ENCODE measurements at regions not wholly inside any gene's neighbourhood (a gene's known extent, or its start where the extent isn't known, plus 50 kb on each side); places are given as distances from the start of the nearest gene placed in this dataset.

- no peak overlapping the region for H3K4me3 ChIP-seq (replicated peaks in 1 of 2; ENCODE audit: low read depth in 1 of 2, low read length in 2 of 2)
- no peak overlapping the region for H2AFZ ChIP-seq (ENCODE audit: low read depth, low read length, poor library complexity, severe bottlenecking)
- ATAC-seq: no peak
- no TSS peak for BruUV-seq (replicated peaks)
- POLR2A ChIA-PET: no interaction called here
- TF ChIP-seq TCF7L2 (IDR thresholded peaks at IDR 0.05; ENCODE audit: borderline replicate concordance, extremely low read depth, insufficient read depth, insufficient read length) (no peak), EZH2 (IDR thresholded peaks at IDR 0.05) (no peak), YY1 (IDR thresholded peaks at IDR 0.05; ENCODE audit: extremely low read depth, insufficient replicate concordance, low read depth, low read length) (no peak), CTCF (IDR thresholded peaks at IDR 0.05 in 2 of 3, conservative IDR thresholded peaks at IDR 0.05 in 1 of 3; ENCODE audit: borderline replicate concordance in 1 of 3, insufficient read depth in 1 of 3, low read depth in 2 of 3, low read length in 2 of 3) (no peak), MAX (IDR thresholded peaks at IDR 0.05) (no peak), SIN3A (IDR thresholded peaks at IDR 0.05; ENCODE audit: low read depth) (no peak), ATF3 (IDR thresholded peaks at IDR 0.05) (no peak), ELF1 (IDR thresholded peaks at IDR 0.05; ENCODE audit: borderline replicate concordance, low read depth) (no peak), JUND (IDR thresholded peaks at IDR 0.05) (no peak), RAD21 (IDR thresholded peaks at IDR 0.05; ENCODE audit: low read depth) (no peak), EZH2phosphoT487 (IDR thresholded peaks at IDR 0.05; ENCODE audit: borderline replicate concordance) (no peak), EGR1 (IDR thresholded peaks at IDR 0.05; ENCODE audit: low read depth) (no peak), SP1 (IDR thresholded peaks at IDR 0.05; ENCODE audit: low read depth) (no peak), ZNF274 (IDR thresholded peaks at IDR 0.05; ENCODE audit: low read depth, low read length) (no peak), CBX3 (IDR thresholded peaks at IDR 0.05; ENCODE audit: low read depth) (no peak)
- CTCF ChIA-PET: no interaction called here
- H3K79me2 ChIP-seq (ENCODE audit: insufficient read depth, low read length): no peaks in the 10 kb centered on the region
- no peaks in the 10 kb centered on the region for H4K20me1 ChIP-seq (ENCODE audit: insufficient read depth)
- no peak for DNase-seq (ENCODE audit: low read depth, low spot score)
- H3K27me3 ChIP-seq (ENCODE audit: insufficient read depth, low read length): no peaks in the 10 kb centered on the region
- no peaks in the 10 kb centered on the region for H3K36me3 ChIP-seq (ENCODE audit: control insufficient read depth in 1 of 2, insufficient read depth in 2 of 2, low read length in 2 of 2)
- peaks cover 0 to 7% of the 10 kb centered on the region in 2 experiments; a peak in 1 of 4 replicates for H3K9me3 ChIP-seq (ENCODE audit: control insufficient read depth in 1 of 2, insufficient read depth in 1 of 2, low read depth in 1 of 2, low read length in 2 of 2)
- peaks cover 0 to 6% of the 10 kb centered on the region in 2 experiments; a peak in 1 of 4 replicates for H3K4me1 ChIP-seq (ENCODE audit: control insufficient read depth in 1 of 2, insufficient read depth in 2 of 2, low read length in 2 of 2)
- intact Hi-C loops (cut with micrococcal nuclease): no loop called here
- no peak overlapping the region for H3K4me2 ChIP-seq (ENCODE audit: low read length)
- H3K9ac ChIP-seq (ENCODE audit: low read length): no peak overlapping the region
- RAD21 ChIA-PET (ENCODE audit: low non-redundant PET in 1 of 2, low total read pairs in 2 of 2, uncharacterized antibody in 2 of 2, unreplicated experiment in 2 of 2): no interaction called here
- H3K27ac ChIP-seq (ENCODE audit: low read depth, low read length): no peak overlapping the region
- no peaks in the 10 kb centered on the region for H3K9me2 ChIP-seq (ENCODE audit: insufficient read depth)
Measured at GRCh38 chr13:87999240-87999700, 328.1 kb downstream of the SLITRK5 start.

All from HCT116 (cell line).